ENCODE measurements at regions not wholly inside any gene's neighbourhood (a gene's known extent, or its start where the extent isn't known, plus 50 kb on each side); places are given as distances from the start of the nearest gene placed in this dataset.

- Histone ChIP-seq H2AK5ac (ENCODE audit: low read depth, low read length) (peak overlapping the region; percentile 40), H2BK15ac (ENCODE audit: low read depth, low read length) (peak overlapping the region; percentile 81; the same call in 2 of the 3 replicates), H3K4me1 (ENCODE audit: control insufficient read depth, insufficient read depth, low read length) (peaks cover 22% of the 10 kb centered on the region), H4K91ac (ENCODE audit: insufficient read depth, low read depth, low read length) (peak overlapping the region; percentile 76), H2BK120ac (ENCODE audit: low read depth, low read length) (peak overlapping the region; percentile 92; the same call in 1 of the 2 replicates), H3K27me3 (ENCODE audit: control insufficient read depth, insufficient read depth, low read length) (no peaks in the 10 kb centered on the region), H3K4me2 (ENCODE audit: low read depth, low read length) (no peak overlapping the region), H3K36me3 (ENCODE audit: control insufficient read depth, insufficient read depth, low read length) (no peaks in the 10 kb centered on the region), H3K4me3 (ENCODE audit: insufficient read depth, low read depth, low read length) (no peak overlapping the region), H3K18ac (ENCODE audit: low read depth, low read length) (peak overlapping the region; percentile 45; the same call in 1 of the 2 replicates), H3K79me1 (ENCODE audit: low read depth in 1 of 2, low read length in 2 of 2) (no peaks in the 10 kb centered on the region), H3K9me1 (ENCODE audit: insufficient read depth, low read length) (no peaks in the 10 kb centered on the region), H3K9me3 (ENCODE audit: control insufficient read depth, insufficient read depth, low read length) (peaks cover 3% of the 10 kb centered on the region), H4K20me1 (ENCODE audit: insufficient read depth, low read length) (no peaks in the 10 kb centered on the region), H3K23ac (ENCODE audit: low read depth, low read length) (no peak overlapping the region), H4K8ac (ENCODE audit: low read depth in 2 of 2, low read length in 2 of 2) (peak overlapping the region; percentile 67 to 74; a peak in 2 of 4 replicates), H3K9ac (ENCODE audit: low read depth, low read length) (no peak overlapping the region), H3K4ac (ENCODE audit: low read depth, low read length) (peak overlapping the region; percentile 65), H2BK20ac (ENCODE audit: low read depth, low read length) (peak overlapping the region; percentile 42; the same call in 1 of the 2 replicates), H3K27ac (ENCODE audit: insufficient read depth, low read length) (no peak overlapping the region), H2BK5ac (ENCODE audit: low read depth, low read length, poor library complexity, severe bottlenecking) (peak overlapping the region; percentile 35), H3K56ac (ENCODE audit: extremely low read depth, insufficient read depth, low read length) (no peak overlapping the region), H2AFZ (replicated peaks; ENCODE audit: low read length, poor library complexity) (peak overlapping the region; percentile 39), H2AK9ac (replicated peaks; ENCODE audit: low read depth, low read length, poor library complexity) (no peak overlapping the region), H3K14ac (replicated peaks; ENCODE audit: low read depth, low read length) (peak overlapping the region; percentile 63; the same call in 1 of the 2 replicates), H4K5ac (ENCODE audit: low read depth, low read length) (peak overlapping the region; percentile 95; the same call in 1 of the 2 replicates)
- ATAC-seq (ENCODE audit: low read depth) (no peak), DNase-seq (peak; percentile 71)
- in situ Hi-C loops (cut with MboI; ENCODE audit: low sequenced_read_pairs), result no loop called here
- WGBS, 2 experiments (ENCODE audit: extremely low coverage in 2 of 2, insufficient read length in 1 of 2), result 95% methylated on average over 4 of the region's 17 CpGs; no CpG with 5 or more reads in 1 of the 2 experiments
- CTCF ChIA-PET, result interaction anchor here (0.5 kb wide), 1 partner anchor 29 kb away, joined by 3 read pairs; no protein-coding TSS in a partner anchor
- dilution Hi-C loops (cut with HindIII; ENCODE audit: low sequenced_read_pairs, unreplicated experiment), result no loop called here
- POLR2A ChIA-PET (ENCODE audit: unreplicated experiment), result no interaction called here
- intact Hi-C loops (cut with micrococcal nuclease), result no loop called here
- no TSS peak for BruUV-seq (replicated peaks)
- TF ChIP-seq FOS (IDR thresholded peaks at IDR 0.05; ENCODE audit: low read depth, low read length), result no peak
- no peak for TF ChIP-seq RCOR1 (IDR thresholded peaks at IDR 0.05; ENCODE audit: insufficient replicate concordance, low read length)
- TF ChIP-seq ELK1 (IDR thresholded peaks at IDR 0.05; ENCODE audit: borderline replicate concordance, low read depth, low read length), result no peak
- TF ChIP-seq BHLHE40 (IDR thresholded peaks at IDR 0.05; ENCODE audit: low read depth, low read length), result 0 out of 2 replicates have a peak, but pooled peaks have one; percentile 7
- TF ChIP-seq CEBPB (IDR thresholded peaks at IDR 0.05; ENCODE audit: low read depth, low read length), result peak; percentile 63
These were observed 97.4 kb downstream of the THBS2 start for GRCh38 chr6:169156108-169156792.
